NCI-H510A treated with DMSO at 0.1 percent for 48 hours (cell line): ENCODE measurements at regions not wholly inside any gene's neighbourhood (a gene's known extent, or its start where the extent isn't known, plus 50 kb on each side); places are given as distances from the start of the nearest gene placed in this dataset.

Experiments
- DNase-seq: peaks from one replicate; lab custom pipeline; 2025; lab: John Stamatoyannopoulos, UW

- no peak for DNase-seq
These were observed 207.0 kb downstream of the THBS2 start for GRCh38 chr6:169046483-169047192.

GRCh38 chr6:169046021-169046420 lies 207.6 kb downstream of the THBS2 start:
- DNase-seq, result no peak

- DNase-seq, result peak; percentile 50
These were observed 208.2 kb downstream of the THBS2 start for GRCh38 chr6:169045486-169045885.

- DNase-seq, result no peak
These were observed 209.0 kb downstream of the THBS2 start for GRCh38 chr6:169044381-169045230.

GRCh38 chr6:169042061-169042460 lies 211.6 kb downstream of the THBS2 start:
- no peak for DNase-seq

GRCh38 chr6:169041078-169041477 lies 212.6 kb downstream of the THBS2 start:
- no peak for DNase-seq

- DNase-seq, result no peak
These were observed 215.0 kb downstream of the THBS2 start for GRCh38 chr6:169038691-169039090.

- no peak for DNase-seq
These were observed 218.0 kb downstream of the THBS2 start for GRCh38 chr6:169035385-169036240.

GRCh38 chr6:169034516-169035167 lies 219.0 kb downstream of the THBS2 start:
- DNase-seq, result no peak

- DNase-seq, result no peak
These were observed 223.8 kb downstream of the THBS2 start for GRCh38 chr6:169029861-169030260.

- DNase-seq, result no peak
These were observed 225.3 kb downstream of the THBS2 start for GRCh38 chr6:169028343-169028742.

GRCh38 chr6:169026175-169026574 lies 227.5 kb downstream of the THBS2 start:
- no peak for DNase-seq

GRCh38 chr6:169024047-169024660 lies 229.5 kb downstream of the THBS2 start:
- DNase-seq, result no peak

GRCh38 chr6:169023161-169023874 lies 230.3 kb downstream of the THBS2 start:
- no peak for DNase-seq

- no peak for DNase-seq
These were observed 231.6 kb downstream of the THBS2 start for GRCh38 chr6:169022079-169022478.

- no peak for DNase-seq
These were observed 232.8 kb downstream of the THBS2 start for GRCh38 chr6:169020821-169021220.

GRCh38 chr6:169019727-169020491 lies 233.7 kb downstream of the THBS2 start:
- no peak for DNase-seq

GRCh38 chr6:169019111-169019510 lies 234.5 kb downstream of the THBS2 start:
- no peak for DNase-seq

GRCh38 chr6:169016758-169017157 lies 236.9 kb downstream of the THBS2 start:
- no peak for DNase-seq
